IPS-18a (cell line): ENCODE measurements at regions not wholly inside any gene's neighbourhood (a gene's known extent, or its start where the extent isn't known, plus 50 kb on each side); places are given as distances from the start of the nearest gene placed in this dataset.

Experiments
- H3K27ac ChIP-seq: one replicate; pipeline ENCODE4 v1.5.1; 2013; ENCODE audit warnings: low read length
- H3K27me3 ChIP-seq: one replicate; pipeline ENCODE4 v1.6.1; 2013; ENCODE audit warnings: mild to moderate bottlenecking, low read length; ENCODE audit not compliant: control insufficient read depth, insufficient read depth
- H3K36me3 ChIP-seq: one replicate; pipeline ENCODE4 v1.6.1; 2013; ENCODE audit warnings: low read depth, low read length; ENCODE audit not compliant: control insufficient read depth
- H3K4me1 ChIP-seq: one replicate; pipeline ENCODE4 v1.6.1; 2013; ENCODE audit warnings: low read depth, low read length; ENCODE audit not compliant: control insufficient read depth
- H3K4me3 ChIP-seq: one replicate; pipeline ENCODE4 v1.5.1; 2013; ENCODE audit warnings: low read length
- H3K9ac ChIP-seq: one replicate; pipeline ENCODE4 v1.6.1; 2013; ENCODE audit warnings: mild to moderate bottlenecking, low read length, moderate library complexity
- H3K9me3 ChIP-seq: one replicate; pipeline ENCODE4 v1.6.1; 2013; ENCODE audit warnings: low read depth, low read length; ENCODE audit not compliant: control insufficient read depth

DNA sequence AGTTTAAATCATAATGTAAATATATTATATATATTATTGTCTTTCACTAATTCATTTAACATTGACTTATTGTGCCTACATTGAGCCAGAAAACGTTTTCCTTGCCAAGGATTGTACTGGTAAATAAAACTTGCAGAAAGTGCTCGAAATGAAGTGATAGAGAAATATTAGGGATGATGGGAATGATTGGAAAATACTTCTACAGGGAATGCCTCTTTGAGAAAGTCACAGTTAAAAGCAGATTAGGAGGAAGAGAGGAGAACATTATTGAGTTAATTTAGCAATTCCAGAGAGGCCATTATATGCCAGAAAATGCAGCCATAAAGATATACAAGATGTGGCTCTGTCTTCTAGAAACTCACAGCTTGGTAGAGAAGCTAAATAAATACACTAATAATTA is 560.0 kb upstream of the KCNMB2 start:
- Histone ChIP-seq H3K9me3 (no peaks in the 10 kb centered on the region), H3K4me3 (no peak overlapping the region), H3K27ac (no peak overlapping the region), H3K27me3 (no peaks in the 10 kb centered on the region), H3K9ac (no peak overlapping the region), H3K36me3 (no peaks in the 10 kb centered on the region), H3K4me1 (no peaks in the 10 kb centered on the region)

DNA sequence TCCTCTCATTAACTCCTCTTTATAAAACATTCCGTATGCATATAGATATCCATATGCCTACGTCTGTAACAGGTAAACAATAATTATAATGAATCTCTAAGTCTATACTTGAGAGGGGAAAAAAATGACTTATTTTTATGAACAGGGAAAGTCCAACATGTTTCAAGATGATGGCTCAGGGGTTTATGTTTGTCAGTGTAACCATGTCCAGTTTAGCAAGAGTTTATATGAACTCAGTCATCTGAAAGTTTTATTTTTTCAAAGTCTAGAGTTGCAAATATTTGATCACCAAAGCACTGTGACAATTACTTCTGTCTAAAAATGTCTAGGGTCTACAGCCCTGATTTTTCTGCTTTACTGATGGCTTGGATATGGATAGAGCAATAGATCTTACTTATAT is 559.4 kb upstream of the KCNMB2 start:
- no peaks in the 10 kb centered on the region for H3K9me3 ChIP-seq
- no peak overlapping the region for H3K4me3 ChIP-seq
- H3K9ac ChIP-seq = no peak overlapping the region
- no peaks in the 10 kb centered on the region for H3K27me3 ChIP-seq
- no peaks in the 10 kb centered on the region for H3K4me1 ChIP-seq
- no peaks in the 10 kb centered on the region for H3K36me3 ChIP-seq
- no peak overlapping the region for H3K27ac ChIP-seq

DNA sequence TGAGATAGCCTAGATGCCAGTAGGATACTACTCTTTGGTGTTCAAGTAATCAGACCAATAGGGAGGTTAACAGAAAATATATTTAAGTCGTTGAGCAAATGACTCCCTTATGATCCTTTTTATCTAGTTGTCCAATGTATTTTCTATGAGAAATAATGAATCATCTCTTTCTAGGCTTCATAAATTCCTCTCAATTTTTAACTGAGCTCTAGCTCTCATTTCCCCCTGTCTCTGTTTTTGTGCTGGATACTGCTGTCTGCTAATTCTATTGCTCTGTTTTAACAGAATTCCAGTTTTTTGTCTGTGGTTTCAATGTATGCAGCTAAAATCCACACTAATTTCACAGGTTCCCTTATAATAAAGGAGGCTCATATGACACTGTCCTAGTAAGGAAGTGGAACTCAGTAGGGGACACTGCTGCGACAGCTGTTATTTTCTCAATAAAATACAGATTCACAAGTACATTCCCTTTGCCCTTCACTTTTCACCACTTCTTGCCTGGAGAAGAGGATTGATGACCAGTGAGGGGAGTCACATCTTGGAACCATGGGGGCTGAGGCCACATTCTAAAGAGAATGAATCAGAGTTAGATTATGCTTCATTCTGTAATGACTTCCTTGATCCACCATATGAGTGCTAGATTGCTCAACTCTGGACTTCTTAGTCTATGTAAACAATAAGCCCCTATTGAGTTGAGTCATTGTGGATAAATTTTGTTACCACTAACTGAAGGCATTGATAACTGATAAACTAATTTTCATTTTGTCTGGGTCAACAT is 558.7 kb upstream of the KCNMB2 start:
- Histone ChIP-seq H3K27ac (no peak overlapping the region), H3K9ac (no peak overlapping the region), H3K4me3 (no peak overlapping the region)

DNA sequence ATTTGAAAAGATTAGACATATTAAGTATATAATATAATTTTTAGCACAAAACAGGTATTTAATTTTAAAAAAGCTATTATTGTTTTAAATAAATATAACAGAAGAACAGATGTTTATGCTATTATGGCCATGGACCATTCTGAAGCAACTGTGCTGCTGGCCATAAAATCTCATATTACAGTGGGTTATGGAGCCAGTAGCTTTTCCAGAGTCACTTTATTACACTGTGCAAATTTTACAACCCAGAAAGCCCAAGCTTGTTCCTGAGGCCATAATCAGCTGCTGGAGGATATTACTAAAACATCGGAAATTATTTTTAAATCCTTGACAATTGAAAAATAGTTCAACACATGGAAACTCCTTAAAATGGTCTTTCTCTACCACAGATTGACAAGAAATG is 557.3 kb upstream of the KCNMB2 start:
- H3K27me3 ChIP-seq = no peaks in the 10 kb centered on the region
- no peaks in the 10 kb centered on the region for H3K36me3 ChIP-seq
- no peak overlapping the region for H3K27ac ChIP-seq
- no peaks in the 10 kb centered on the region for H3K9me3 ChIP-seq
- H3K4me1 ChIP-seq = no peaks in the 10 kb centered on the region
- H3K9ac ChIP-seq = no peak overlapping the region
- no peak overlapping the region for H3K4me3 ChIP-seq

More for the DNA sequence above, 558.7 kb upstream of the KCNMB2 start:
- Histone ChIP-seq H3K36me3 (no peaks in the 10 kb centered on the region), H3K4me1 (no peaks in the 10 kb centered on the region), H3K9me3 (no peaks in the 10 kb centered on the region), H3K27me3 (no peaks in the 10 kb centered on the region)

DNA sequence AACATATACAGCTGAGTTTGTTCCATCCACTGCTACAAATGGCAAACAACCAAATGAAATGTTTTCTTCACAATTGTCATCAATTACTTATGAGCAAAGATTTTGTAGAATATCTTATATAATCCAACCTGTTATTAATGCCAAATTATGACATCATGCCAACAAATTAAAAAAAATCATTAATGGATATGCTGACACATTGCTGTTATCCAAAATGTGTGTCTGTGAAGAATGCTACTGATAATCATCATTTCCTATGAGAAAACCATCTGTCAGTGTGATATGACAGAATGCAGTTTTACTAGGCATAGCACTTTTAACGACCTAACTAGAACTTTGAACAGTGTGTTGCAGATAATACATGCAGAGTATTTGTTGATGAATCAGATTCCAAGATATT is 556.5 kb upstream of the KCNMB2 start:
- no peak overlapping the region for H3K4me3 ChIP-seq
- H3K9ac ChIP-seq = no peak overlapping the region
- no peaks in the 10 kb centered on the region for H3K27me3 ChIP-seq
- no peaks in the 10 kb centered on the region for H3K36me3 ChIP-seq
- H3K4me1 ChIP-seq = no peaks in the 10 kb centered on the region
- no peak overlapping the region for H3K27ac ChIP-seq
- no peaks in the 10 kb centered on the region for H3K9me3 ChIP-seq

DNA sequence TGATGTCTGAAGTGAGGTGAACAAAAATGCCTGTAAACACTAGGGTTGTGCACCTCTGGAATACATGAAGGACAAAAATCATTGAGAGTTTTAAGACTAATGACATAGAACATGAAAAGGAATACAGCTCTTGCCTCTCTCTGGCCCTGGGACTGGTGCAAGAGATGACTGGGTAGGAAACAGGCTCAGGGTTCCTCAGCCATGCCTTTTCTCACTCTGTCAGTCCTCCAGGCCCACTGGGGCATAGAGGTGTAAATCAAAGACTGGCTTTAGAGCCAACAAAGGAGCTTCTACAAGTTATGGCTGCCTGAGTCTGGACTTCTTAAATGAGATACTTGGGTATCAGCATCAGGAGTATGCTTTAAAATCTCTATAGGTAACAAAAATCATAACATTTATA is 554.7 kb upstream of the KCNMB2 start:
- H3K27ac ChIP-seq = no peak overlapping the region
- H3K9me3 ChIP-seq = no peaks in the 10 kb centered on the region
- no peaks in the 10 kb centered on the region for H3K27me3 ChIP-seq
- H3K4me3 ChIP-seq = no peak overlapping the region
- no peak overlapping the region for H3K9ac ChIP-seq
- no peaks in the 10 kb centered on the region for H3K36me3 ChIP-seq
- no peaks in the 10 kb centered on the region for H3K4me1 ChIP-seq

DNA sequence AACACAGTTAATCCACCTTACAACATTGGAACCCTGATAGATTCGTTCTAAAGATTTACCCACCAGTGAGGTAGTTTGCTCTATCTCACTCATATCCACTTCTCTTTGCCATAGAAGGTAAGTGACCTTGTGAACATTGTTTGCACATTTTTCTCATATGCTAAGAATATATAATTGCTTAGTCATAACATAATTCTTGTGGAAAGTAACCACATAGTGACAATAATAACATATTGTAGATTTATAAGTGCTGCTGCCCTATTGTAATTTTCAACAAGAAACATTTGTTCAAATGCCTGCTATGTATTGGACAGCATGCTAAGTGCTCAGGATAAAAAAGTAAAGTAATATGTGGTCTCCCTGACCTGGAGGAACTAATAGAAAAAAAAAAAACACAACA is 554.2 kb upstream of the KCNMB2 start:
- no peaks in the 10 kb centered on the region for H3K36me3 ChIP-seq
- H3K27ac ChIP-seq = no peak overlapping the region
- H3K9ac ChIP-seq = no peak overlapping the region
- H3K4me1 ChIP-seq = no peaks in the 10 kb centered on the region
- no peaks in the 10 kb centered on the region for H3K9me3 ChIP-seq
- no peak overlapping the region for H3K4me3 ChIP-seq
- no peaks in the 10 kb centered on the region for H3K27me3 ChIP-seq

DNA sequence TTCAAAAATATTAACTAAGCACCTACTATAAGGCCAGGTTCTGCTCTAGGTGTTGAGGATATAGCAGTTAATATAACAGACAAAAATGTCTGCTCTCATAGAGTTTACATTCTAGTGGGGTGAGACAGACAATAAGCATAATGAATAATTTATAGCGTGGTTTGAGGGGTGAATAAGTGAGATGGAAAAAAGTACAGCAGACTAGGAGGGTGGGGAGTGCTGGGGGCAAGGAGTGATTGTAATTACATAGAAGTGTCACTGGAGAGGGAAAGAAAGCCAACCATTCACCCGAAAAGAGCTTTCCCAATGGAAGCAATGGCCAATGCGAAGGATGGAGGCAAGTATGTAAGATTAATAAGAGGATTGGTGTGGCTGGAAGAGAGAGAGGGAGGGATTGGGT is 552.9 kb upstream of the KCNMB2 start:
- no peaks in the 10 kb centered on the region for H3K9me3 ChIP-seq
- no peaks in the 10 kb centered on the region for H3K27me3 ChIP-seq
- H3K9ac ChIP-seq = no peak overlapping the region
- H3K4me3 ChIP-seq = no peak overlapping the region
- no peaks in the 10 kb centered on the region for H3K4me1 ChIP-seq
- H3K27ac ChIP-seq = no peak overlapping the region
- H3K36me3 ChIP-seq = no peaks in the 10 kb centered on the region

DNA sequence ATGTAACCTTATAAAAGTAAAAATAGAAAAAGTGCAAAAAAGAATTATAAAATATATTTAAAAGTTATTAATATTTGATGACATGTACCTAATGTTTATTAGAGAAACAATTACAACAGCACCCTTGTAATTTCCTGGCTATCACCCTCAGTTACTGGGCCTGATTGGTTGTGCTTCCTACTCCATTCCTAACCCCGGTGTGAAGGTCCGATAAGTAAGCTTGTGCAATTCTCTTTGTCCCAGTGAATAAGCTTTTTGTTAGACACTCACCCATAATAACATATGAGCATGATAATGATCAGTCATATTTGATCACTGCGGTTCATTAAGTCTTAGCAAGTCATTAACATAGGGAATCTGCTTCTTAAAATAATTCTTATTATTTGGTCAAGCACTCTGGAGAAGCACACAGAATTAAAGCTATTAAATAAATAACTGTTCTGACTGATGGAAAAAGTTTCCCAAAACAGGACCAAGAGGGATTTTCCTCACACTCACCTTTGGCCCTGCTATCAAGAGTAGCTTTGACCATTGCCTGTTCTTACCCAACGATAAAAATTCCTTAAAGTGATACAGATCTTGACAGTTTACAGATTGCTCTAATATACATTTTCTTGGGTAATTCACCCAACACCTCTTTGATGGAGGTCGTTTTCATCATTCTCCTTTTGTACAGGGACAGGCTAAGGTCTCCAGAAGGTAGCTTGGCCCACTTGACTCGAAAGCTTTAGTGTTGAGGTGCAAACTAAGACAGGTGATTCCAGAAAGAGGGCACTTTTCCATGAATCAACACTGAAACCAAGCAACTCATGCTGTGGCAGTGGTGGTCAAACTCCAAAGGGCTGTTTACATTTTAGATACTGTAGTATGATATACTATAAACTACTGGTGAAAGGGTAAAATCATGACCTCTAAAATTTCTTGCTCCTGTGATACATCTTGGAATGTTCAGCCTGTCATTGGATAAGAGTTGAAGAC is 543.0 kb upstream of the KCNMB2 start:
- Histone ChIP-seq H3K4me1 (no peaks in the 10 kb centered on the region), H3K27ac (no peak overlapping the region), H3K4me3 (no peak overlapping the region), H3K36me3 (no peaks in the 10 kb centered on the region), H3K27me3 (no peaks in the 10 kb centered on the region), H3K9me3 (no peaks in the 10 kb centered on the region), H3K9ac (no peak overlapping the region)

DNA sequence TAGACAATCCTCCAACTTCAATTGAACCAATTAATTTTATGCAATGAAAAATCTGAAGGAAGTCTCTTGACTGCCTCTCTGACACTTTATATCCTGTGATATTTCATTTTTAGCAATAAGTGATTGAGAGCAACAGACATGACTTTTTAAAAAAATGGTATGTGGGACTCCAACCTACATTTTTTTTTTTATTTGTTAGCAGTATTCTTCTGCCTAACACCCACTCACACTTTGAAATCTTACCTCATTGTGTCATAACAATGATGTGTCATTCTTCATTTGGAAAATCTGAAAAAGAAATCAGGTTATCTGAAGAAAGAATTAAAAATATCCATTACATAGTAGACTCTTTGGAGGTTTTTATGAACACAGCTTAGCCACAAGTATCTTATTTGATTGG is 541.3 kb upstream of the KCNMB2 start:
- Histone ChIP-seq H3K9me3 (no peaks in the 10 kb centered on the region), H3K9ac (no peak overlapping the region), H3K27ac (no peak overlapping the region), H3K4me3 (no peak overlapping the region), H3K36me3 (no peaks in the 10 kb centered on the region), H3K27me3 (no peaks in the 10 kb centered on the region), H3K4me1 (no peaks in the 10 kb centered on the region)

DNA sequence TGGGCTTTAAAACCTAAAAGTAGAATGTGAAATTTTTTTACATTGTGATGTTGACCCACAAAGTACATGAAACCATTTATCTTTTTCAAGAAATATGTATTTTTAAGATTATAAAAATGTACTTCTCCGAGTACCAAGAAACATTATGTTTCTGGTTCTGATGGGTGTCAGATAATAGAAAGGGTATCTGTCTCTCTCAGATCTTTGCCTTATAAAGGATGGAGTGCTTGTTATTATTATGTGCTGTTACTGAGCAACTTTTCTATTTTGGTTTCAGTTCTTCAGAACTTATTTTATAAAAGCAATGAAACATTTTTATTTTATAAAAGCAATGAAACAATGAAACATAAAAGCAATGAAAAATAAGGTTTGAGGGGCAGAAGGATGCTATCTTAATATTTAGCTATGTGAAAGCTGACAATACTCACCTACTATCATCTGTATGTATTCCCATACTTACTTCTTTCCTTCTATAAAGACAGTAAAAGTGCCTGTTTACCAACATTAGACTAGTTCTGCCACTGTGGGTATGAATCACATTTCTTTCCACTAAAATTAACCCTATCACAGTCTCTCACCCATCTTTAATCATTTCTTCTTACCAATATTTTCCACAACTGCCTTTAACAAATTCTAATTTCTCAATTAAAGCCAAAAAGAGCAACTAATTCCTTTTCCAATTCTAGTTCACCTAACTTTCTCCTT is 540.7 kb upstream of the KCNMB2 start:
- no peaks in the 10 kb centered on the region for H3K4me1 ChIP-seq
- H3K9ac ChIP-seq = no peak overlapping the region
- H3K36me3 ChIP-seq = no peaks in the 10 kb centered on the region
- H3K27me3 ChIP-seq = no peaks in the 10 kb centered on the region
- H3K27ac ChIP-seq = no peak overlapping the region
- no peaks in the 10 kb centered on the region for H3K9me3 ChIP-seq
- H3K4me3 ChIP-seq = no peak overlapping the region
